ENCODE measurements at regions not wholly inside any gene's neighbourhood (a gene's known extent, or its start where the extent isn't known, plus 50 kb on each side); places are given as distances from the start of the nearest gene placed in this dataset.
"Not testable (repeated sequence)": the region's sequence is repeated elsewhere in the genome, so short reads cannot be mapped to it uniquely, and the experiment has no call there.

DNA sequence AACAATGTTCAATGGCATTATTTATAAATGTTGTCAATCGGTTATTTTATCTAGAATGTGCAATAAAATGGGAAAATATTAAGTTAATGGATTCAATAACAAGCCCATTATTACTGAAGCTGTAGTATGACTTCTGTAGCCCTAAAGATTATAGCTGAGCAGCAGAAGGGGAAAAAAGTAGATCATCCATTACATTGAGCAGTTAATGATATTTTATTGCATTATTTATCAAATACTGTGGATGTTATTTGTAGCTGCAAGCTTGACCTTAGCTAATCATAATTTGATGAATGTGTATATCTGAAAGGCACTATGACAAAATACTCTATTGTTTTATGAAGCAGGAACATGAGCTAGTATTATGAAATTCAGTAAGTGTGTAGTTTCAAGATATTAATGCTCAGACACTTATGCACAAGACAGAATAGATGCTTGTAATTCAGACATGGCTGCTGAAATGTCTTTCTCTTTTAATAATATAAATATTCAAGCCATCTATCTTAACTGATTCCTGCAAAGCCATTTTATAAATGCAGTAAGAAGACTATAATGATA, 131.5 kb upstream of the MGAT4C start:
- DNase-seq (ENCODE audit: extremely low spot score), result no peak
- POLR2A ChIA-PET, result no interaction called here
- no peak for TF ChIP-seq SP1 (IDR thresholded peaks at IDR 0.05)
- TF ChIP-seq SUZ12 (IDR thresholded peaks at IDR 0.05), result no peak
- no peak for TF ChIP-seq ELF4 (IDR thresholded peaks at IDR 0.05)
- no peak for TF ChIP-seq LEF1 (IDR thresholded peaks at IDR 0.05; ENCODE audit: borderline replicate concordance)
- CTCF ChIA-PET, result no interaction called here

DNA sequence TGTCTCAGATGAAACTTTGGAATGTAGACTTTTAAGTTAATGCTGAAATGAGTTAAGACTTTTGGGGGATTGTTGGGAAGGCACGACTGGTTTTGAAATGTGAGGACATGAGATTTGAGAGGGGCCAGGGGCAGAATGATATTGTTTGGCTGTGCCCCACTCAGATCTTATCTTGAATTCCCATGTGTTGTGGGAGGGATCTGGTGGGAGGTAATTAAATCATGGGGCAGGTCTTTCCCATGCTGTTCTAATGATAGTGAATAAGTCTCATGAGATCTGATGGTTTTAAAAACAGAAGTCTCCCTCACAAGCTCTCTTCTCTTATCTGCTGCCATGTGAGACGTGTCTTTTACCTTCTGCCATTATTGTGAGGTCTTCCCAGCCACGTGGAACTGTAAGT, 127.6 kb upstream of the MGAT4C start:
- CTCF ChIA-PET; DNase-seq (ENCODE audit: extremely low spot score); POLR2A ChIA-PET: not testable (repeated sequence)

DNA sequence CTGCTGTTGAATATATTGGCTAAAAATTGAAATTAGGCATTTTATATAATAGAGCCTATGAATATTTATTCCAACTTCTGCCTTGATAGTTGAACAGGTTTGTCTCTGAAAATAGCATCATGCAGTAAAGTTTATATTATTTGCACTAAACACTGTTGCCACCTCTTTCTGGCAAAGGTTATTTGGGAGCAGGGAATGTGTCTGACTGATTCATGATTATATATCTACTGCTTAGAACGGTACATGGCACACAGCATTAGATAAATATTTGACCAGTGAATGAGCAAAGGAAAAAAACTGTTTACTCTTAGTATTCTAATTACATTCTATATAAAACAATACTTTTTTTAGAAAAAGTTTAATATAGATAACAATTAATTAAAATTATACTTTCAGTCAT, 123.1 kb upstream of the MGAT4C start:
- ChIA-PET POLR2A (no interaction called here), CTCF (no interaction called here)
- no peak for DNase-seq (ENCODE audit: extremely low spot score)
- TF ChIP-seq L3MBTL2 (conservative IDR thresholded peaks at IDR 0.05), result no peak
- no peak for TF ChIP-seq SUZ12 (IDR thresholded peaks at IDR 0.05)
- no peak for TF ChIP-seq FOXM1 (IDR thresholded peaks at IDR 0.05; ENCODE audit: borderline replicate concordance)
- no peak for TF ChIP-seq ZNF384 (IDR thresholded peaks at IDR 0.05)
- TF ChIP-seq ELF4 (IDR thresholded peaks at IDR 0.05), result no peak
- TF ChIP-seq HDGF (IDR thresholded peaks at IDR 0.05; ENCODE audit: borderline replicate concordance), result no peak
- TF ChIP-seq FOXK2 (IDR thresholded peaks at IDR 0.05), result no peak
- TF ChIP-seq CTBP1 (IDR thresholded peaks at IDR 0.05; ENCODE audit: borderline replicate concordance), result no peak
- no peak for TF ChIP-seq FOXA1 (IDR thresholded peaks at IDR 0.05)
- TF ChIP-seq, protein P1, sequence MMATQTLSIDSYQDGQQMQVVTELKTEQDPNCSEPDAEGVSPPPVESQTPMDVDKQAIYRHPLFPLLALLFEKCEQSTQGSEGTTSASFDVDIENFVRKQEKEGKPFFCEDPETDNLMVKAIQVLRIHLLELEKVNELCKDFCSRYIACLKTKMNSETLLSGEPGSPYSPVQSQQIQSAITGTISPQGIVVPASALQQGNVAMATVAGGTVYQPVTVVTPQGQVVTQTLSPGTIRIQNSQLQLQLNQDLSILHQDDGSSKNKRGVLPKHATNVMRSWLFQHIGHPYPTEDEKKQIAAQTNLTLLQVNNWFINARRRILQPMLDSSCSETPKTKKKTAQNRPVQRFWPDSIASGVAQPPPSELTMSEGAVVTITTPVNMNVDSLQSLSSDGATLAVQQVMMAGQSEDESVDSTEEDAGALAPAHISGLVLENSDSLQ (IDR thresholded peaks at IDR 0.05), result no peak
- TF ChIP-seq NFRKB (IDR thresholded peaks at IDR 0.05), result no peak
- TF ChIP-seq ARNT (IDR thresholded peaks at IDR 0.05), result no peak
- no peak for TF ChIP-seq LEF1 (IDR thresholded peaks at IDR 0.05; ENCODE audit: borderline replicate concordance)
- no peak for TF ChIP-seq BHLHE40 (IDR thresholded peaks at IDR 0.05; ENCODE audit: borderline replicate concordance)
- TF ChIP-seq SP1 (IDR thresholded peaks at IDR 0.05), result no peak
- TF ChIP-seq TARDBP (IDR thresholded peaks at IDR 0.05), result no peak

DNA sequence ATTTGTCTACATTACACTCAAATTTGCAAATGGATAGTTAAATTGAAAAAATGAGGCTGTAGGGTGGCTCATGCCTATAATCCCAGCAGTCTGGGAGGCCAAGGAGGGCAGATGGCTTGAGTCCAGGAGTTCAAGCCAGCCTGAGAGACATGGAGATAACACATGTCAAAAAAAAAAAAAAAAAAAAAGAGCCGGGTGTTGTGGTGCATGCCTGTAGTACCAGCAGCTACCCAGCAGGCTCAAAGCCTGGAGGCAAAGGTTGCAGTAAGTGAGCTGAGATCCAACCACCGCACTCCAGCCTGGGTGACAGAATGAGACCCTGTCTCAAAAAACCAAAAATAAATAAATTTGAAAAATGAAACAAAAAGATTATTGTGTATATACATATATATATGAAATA, 119.9 kb upstream of the MGAT4C start:
- ChIA-PET POLR2A (no interaction called here), CTCF (no interaction called here)
- TF ChIP-seq BHLHE40 (IDR thresholded peaks at IDR 0.05; ENCODE audit: borderline replicate concordance), result no peak
- no peak for TF ChIP-seq SP1 (IDR thresholded peaks at IDR 0.05)
- peak; percentile 82 for TF ChIP-seq ZNF384 (IDR thresholded peaks at IDR 0.05)
- DNase-seq (ENCODE audit: extremely low spot score), result peak; percentile 14

DNA sequence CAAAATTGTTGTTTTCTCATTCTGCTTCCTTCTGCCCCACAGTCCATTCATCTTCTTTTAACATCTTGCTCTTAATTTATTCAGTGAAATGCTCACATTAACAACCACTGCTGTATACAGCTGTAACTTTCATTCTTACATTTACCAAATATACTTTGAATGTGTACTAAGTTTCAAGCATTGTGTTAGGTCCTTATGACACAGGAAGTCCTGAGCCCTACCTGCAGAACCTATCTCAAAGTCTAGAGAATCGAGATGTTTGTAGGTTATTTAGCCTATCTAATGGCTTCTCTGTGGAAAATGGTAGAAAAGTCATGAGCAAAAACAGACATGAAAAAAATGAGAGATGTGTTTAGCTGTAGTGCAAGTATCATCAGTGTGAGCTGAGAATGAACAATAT, 117.6 kb upstream of the MGAT4C start:
- CTCF ChIA-PET, result no interaction called here
- POLR2A ChIA-PET, result no interaction called here

DNA sequence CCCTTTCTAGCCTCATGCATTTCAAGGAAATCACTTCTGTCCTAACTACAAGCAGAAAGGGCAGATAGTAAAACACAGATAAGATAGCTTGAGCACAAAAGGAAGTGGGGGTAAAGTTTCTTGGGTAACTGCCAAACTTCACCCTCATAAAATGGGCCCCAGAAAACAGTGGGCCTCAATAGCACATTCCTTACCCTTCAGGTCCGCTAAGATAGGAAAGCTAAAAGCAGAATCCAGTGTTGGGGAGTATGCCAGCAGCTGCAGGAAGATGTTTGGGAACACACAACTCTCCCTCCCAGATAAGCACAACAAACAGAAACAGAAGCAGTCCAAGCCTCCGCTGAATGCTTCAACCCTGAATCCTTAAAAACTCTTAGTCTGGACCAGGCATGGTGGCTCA, 110.9 kb upstream of the MGAT4C start:
- no peak for TF ChIP-seq SP1 (IDR thresholded peaks at IDR 0.05)
- TF ChIP-seq HDGF (IDR thresholded peaks at IDR 0.05; ENCODE audit: borderline replicate concordance), result no peak
- TF ChIP-seq FOXK2 (IDR thresholded peaks at IDR 0.05), result no peak
- TF ChIP-seq LEF1 (IDR thresholded peaks at IDR 0.05; ENCODE audit: borderline replicate concordance), result no peak
- TF ChIP-seq ZNF384 (IDR thresholded peaks at IDR 0.05), result no peak
- ChIA-PET CTCF (no interaction called here), POLR2A (no interaction called here)
- DNase-seq (ENCODE audit: extremely low spot score), result no peak

More for the DNA sequence above, 117.6 kb upstream of the MGAT4C start:
- no peak for DNase-seq (ENCODE audit: extremely low spot score)
- TF ChIP-seq ARNT (IDR thresholded peaks at IDR 0.05) (no peak), CTBP1 (IDR thresholded peaks at IDR 0.05; ENCODE audit: borderline replicate concordance) (no peak), SUZ12 (IDR thresholded peaks at IDR 0.05) (no peak), FOXA1 (IDR thresholded peaks at IDR 0.05) (no peak), HDGF (IDR thresholded peaks at IDR 0.05; ENCODE audit: borderline replicate concordance) (no peak), ELF4 (IDR thresholded peaks at IDR 0.05) (no peak), L3MBTL2 (conservative IDR thresholded peaks at IDR 0.05) (no peak), LEF1 (IDR thresholded peaks at IDR 0.05; ENCODE audit: borderline replicate concordance) (no peak), FOXM1 (IDR thresholded peaks at IDR 0.05; ENCODE audit: borderline replicate concordance) (no peak), FOXK2 (IDR thresholded peaks at IDR 0.05) (no peak), BHLHE40 (IDR thresholded peaks at IDR 0.05; ENCODE audit: borderline replicate concordance) (no peak), TARDBP (IDR thresholded peaks at IDR 0.05) (no peak), NFRKB (IDR thresholded peaks at IDR 0.05) (no peak), ZNF384 (IDR thresholded peaks at IDR 0.05) (no peak), SP1 (IDR thresholded peaks at IDR 0.05) (no peak)
- TF ChIP-seq, protein P1 (IDR thresholded peaks at IDR 0.05), result no peak

DNA sequence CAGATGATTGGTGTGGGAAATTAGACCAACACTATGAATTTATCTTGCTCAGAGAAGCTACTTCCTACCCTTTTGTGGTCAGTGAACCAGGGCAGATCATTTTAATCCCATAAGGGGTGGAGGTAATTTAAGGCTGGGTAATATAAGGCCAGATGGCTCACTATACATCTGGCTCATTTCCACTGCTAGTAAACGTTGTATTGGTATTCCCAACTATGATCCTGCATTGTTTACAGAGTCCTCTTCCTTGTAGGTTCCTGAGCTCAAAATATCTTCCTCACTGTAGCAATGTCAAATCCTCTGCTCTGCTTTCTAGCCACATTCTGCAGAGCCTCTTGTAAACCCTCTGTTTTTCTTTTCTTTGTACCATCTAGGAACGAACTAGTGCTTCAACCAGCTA, 93.0 kb upstream of the MGAT4C start:
- no peak for DNase-seq (ENCODE audit: extremely low spot score)
- CTCF ChIA-PET, result no interaction called here
- TF ChIP-seq CTBP1 (IDR thresholded peaks at IDR 0.05; ENCODE audit: borderline replicate concordance) (no peak), HDGF (IDR thresholded peaks at IDR 0.05; ENCODE audit: borderline replicate concordance) (no peak), FOXK2 (IDR thresholded peaks at IDR 0.05) (no peak), FOXM1 (IDR thresholded peaks at IDR 0.05; ENCODE audit: borderline replicate concordance) (no peak)
- POLR2A ChIA-PET, result no interaction called here

DNA sequence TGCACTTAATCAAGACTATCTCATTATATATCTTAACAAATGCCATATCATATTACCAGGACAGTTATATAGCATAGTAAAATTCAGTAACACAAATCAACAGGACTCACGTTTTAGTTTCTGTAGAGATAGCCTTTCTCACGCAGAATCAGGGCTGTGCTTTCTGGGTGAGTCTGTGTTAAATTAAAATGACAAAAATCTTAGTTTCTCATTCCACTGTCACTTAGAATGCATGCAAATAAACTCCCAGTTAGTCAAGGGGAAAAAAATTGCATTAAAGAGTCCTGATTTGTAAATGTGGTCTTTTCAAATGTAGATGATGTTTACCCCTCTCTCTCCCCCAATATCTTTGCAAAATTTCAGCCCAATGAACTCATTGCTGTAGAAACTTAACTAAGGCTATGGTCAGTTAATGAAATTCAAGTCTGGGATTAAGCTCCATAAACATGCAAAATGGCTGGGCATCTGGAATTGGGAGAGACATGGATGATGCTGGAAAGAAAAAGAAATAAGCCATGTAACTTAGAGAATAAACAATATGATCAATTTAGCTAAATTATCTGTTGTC, 77.8 kb upstream of the MGAT4C start:
- TF ChIP-seq FOXK2 (IDR thresholded peaks at IDR 0.05) (no peak), ARNT (IDR thresholded peaks at IDR 0.05) (no peak), ELF4 (IDR thresholded peaks at IDR 0.05) (no peak), CTBP1 (IDR thresholded peaks at IDR 0.05; ENCODE audit: borderline replicate concordance) (no peak), ZNF384 (IDR thresholded peaks at IDR 0.05) (no peak), TARDBP (IDR thresholded peaks at IDR 0.05) (no peak), BHLHE40 (IDR thresholded peaks at IDR 0.05; ENCODE audit: borderline replicate concordance) (no peak), SP1 (IDR thresholded peaks at IDR 0.05) (no peak)
- TF ChIP-seq, protein P1 (IDR thresholded peaks at IDR 0.05), result no peak
- POLR2A ChIA-PET, result no interaction called here
- no peak for DNase-seq (ENCODE audit: extremely low spot score)
- CTCF ChIA-PET, result no interaction called here

All from HEK293T (cell line).